PFSK-1 (cell line): ENCODE measurements at regions not wholly inside any gene's neighbourhood (a gene's known extent, or its start where the extent isn't known, plus 50 kb on each side); places are given as distances from the start of the nearest gene placed in this dataset.

Experiments
- FOXP2 ChIP-seq: optimal IDR thresholded peaks from 2 replicates; pipeline ENCODE3; 2011; ENCODE audit warnings: borderline replicate concordance, control low read depth, inconsistent platforms; ENCODE audit not compliant: insufficient read depth; ENCODE audit errors: extremely low read length, extremely low read depth
- POLR2AphosphoS5 ChIP-seq: IDR thresholded peaks from 2 replicates; pipeline ENCODE4 v1.6.1; 2012; ENCODE audit warnings: low read depth, mild to moderate bottlenecking, control low read depth, low read length, moderate library complexity
- REST ChIP-seq, 2 experiments: IDR thresholded peaks; 2 replicates each; pipeline versions ENCODE4 v1.6.1 to v1.8.0; 2011 to 2012; ENCODE audit warnings: low read depth in 2 of 2, low read length in 2 of 2, control low read depth in 1 of 2, inconsistent platforms in 1 of 2, mild to moderate bottlenecking in 1 of 2, moderate library complexity in 1 of 2; ENCODE audit not compliant: insufficient read depth in 1 of 2
- SIN3A ChIP-seq: IDR thresholded peaks from 2 replicates; pipeline ENCODE4 v1.6.1; 2012; ENCODE audit warnings: mild to moderate bottlenecking, low read length, moderate library complexity, borderline replicate concordance; ENCODE audit not compliant: insufficient read depth
- TAF1 ChIP-seq: IDR thresholded peaks from 2 replicates; pipeline ENCODE4 v1.6.1; 2012; ENCODE audit warnings: low read length, control low read depth, borderline replicate concordance; ENCODE audit not compliant: insufficient read depth

DNA sequence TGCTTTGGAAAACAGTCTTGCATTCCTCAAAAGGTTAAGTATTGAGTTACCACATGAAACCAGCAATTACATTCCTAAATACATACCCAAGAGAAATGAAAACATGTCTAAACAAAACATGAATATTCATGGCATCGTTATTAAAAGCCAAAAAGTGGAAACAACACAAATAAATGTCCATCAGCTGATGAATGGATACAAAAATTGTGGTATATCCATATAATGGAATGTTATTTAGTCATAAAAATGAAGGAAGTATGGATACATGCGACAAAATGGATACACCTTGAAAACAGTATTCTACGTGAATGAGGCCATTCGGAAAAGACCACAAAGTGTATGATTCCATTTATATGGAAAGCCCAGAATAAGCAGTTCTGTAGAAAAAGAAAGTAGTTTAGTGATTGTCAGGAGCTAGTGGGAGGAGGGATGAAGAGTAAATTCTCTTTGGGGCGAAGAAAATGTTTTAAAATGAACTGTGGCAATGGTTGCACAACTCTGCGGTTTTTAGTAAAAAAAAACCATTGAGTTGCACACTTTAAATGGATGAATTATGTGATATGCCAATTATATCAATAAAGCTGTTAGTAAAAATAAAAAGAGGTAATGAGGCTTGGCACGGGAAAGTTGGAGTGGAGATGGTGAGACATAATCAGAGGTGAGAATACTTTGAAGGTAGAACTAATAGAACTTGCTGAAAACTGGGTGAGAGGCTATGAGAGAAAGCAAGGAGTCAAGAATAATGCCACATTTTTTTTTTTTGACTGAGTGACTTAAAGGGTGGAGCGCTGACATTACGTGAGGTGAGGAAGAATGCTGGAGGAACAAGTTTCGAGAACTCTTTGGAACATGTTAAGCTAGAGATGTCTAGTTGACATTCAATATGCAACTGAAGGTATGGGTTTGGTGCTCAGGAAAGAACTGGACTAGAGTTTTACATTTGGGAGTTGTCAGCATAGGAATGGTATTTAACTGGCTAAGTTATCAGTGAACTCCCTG lies 194.9 kb upstream of the ZNF608 start:
- no peak for TF ChIP-seq POLR2AphosphoS5
- no peak for TF ChIP-seq SIN3A
- TF ChIP-seq FOXP2 = no peak
- no peak for TF ChIP-seq REST (IDR thresholded peaks at IDR 0.05; ENCODE audit: insufficient read depth in 1 of 2, low read depth in 2 of 2, low read length in 2 of 2)
- no peak for TF ChIP-seq TAF1

DNA sequence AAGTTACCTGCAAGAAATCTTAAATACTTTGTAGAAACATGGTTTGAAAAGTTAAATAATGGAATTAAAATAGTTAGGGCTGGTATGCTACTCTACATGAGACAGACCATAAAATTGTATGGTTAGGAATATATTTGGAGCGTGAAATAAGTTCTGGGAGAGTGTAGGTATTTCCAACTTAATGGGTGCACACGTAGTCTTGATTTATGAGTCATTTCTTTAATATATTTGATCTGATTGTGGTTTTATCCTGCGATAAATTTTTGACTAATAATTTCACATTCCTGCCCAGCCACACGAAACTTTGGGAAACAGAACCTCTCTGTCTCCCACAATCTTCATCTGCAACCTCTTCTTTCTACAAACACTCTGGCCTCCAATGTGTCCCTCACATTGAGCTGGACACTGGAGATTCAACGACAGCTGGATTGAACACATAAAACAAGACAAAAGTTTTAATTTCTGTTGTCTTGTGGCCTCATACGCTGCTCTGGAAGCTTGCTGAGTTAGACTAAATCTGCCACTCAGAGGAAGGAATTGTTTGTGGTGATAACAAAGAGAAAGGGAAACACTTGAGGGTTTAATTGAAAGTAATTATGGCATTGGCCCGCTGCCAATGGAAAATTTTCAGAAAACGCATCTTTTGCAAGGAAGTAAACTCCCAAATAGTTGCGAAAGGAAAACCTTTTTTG lies 201.8 kb upstream of the ZNF608 start:
- no peak for TF ChIP-seq FOXP2
- peak in 1 of 2 experiments; percentile 39; a peak in 1 of 4 replicates for TF ChIP-seq REST (IDR thresholded peaks at IDR 0.05; ENCODE audit: insufficient read depth in 1 of 2, low read depth in 2 of 2, low read length in 2 of 2)

GRCh38 chr5:124948754-124949275 lies 202.4 kb upstream of the ZNF608 start:
- TF ChIP-seq TAF1 (no peak), POLR2AphosphoS5 (no peak), SIN3A (no peak), REST (IDR thresholded peaks at IDR 0.05; ENCODE audit: insufficient read depth in 1 of 2, low read depth in 2 of 2, low read length in 2 of 2) (no peak)

DNA sequence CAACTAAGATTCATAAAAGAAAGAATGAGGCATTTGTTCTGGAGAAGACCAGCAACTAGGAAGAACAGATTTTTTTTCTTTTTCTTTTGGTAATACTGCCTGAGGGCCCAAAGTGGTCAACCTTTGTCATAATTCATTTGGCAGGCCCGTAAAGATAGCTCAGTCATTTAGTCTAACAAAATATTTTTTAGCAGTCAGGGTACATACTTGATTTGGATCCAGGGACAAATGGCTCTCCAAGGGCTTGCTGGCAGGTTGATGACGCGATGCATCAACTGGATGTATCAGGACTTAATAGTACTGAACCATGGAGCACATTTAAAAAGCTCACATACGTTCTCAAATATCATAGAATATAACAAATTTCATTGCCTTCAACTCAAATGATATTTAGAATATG lies 203.4 kb upstream of the ZNF608 start:
- TF ChIP-seq FOXP2 = no peak
- no peak for TF ChIP-seq TAF1
- TF ChIP-seq POLR2AphosphoS5 = no peak
- TF ChIP-seq REST (IDR thresholded peaks at IDR 0.05; ENCODE audit: insufficient read depth in 1 of 2, low read depth in 2 of 2, low read length in 2 of 2) = no peak

DNA sequence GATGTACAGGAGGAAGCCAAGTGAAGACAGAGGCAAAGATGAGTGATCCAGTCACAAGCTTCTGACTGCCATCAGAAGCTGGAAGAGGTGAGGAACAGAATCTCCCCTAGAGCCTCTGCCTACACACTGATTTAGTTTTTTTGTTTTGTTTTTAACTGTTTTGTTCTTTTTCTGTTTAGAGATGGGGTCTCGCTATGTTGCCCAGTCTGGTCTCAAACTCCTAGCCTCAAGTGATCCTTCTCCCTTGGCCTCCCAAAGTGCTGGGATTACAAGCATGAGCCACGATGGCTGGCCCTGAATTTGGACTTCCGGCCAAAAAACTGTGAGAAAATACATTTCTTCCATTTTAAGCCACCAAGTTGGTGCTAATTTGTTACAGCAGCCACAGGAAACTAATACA lies 204.7 kb upstream of the ZNF608 start:
- TF ChIP-seq TAF1 (no peak), FOXP2 (no peak), SIN3A (no peak), REST (IDR thresholded peaks at IDR 0.05; ENCODE audit: insufficient read depth in 1 of 2, low read depth in 2 of 2, low read length in 2 of 2) (no peak), POLR2AphosphoS5 (no peak)
